ENCODE measurements at regions not wholly inside any gene's neighbourhood (a gene's known extent, or its start where the extent isn't known, plus 50 kb on each side); places are given as distances from the start of the nearest gene placed in this dataset.
"Not testable (repeated sequence)": the region's sequence is repeated elsewhere in the genome, so short reads cannot be mapped to it uniquely, and the experiment has no call there.

DNA sequence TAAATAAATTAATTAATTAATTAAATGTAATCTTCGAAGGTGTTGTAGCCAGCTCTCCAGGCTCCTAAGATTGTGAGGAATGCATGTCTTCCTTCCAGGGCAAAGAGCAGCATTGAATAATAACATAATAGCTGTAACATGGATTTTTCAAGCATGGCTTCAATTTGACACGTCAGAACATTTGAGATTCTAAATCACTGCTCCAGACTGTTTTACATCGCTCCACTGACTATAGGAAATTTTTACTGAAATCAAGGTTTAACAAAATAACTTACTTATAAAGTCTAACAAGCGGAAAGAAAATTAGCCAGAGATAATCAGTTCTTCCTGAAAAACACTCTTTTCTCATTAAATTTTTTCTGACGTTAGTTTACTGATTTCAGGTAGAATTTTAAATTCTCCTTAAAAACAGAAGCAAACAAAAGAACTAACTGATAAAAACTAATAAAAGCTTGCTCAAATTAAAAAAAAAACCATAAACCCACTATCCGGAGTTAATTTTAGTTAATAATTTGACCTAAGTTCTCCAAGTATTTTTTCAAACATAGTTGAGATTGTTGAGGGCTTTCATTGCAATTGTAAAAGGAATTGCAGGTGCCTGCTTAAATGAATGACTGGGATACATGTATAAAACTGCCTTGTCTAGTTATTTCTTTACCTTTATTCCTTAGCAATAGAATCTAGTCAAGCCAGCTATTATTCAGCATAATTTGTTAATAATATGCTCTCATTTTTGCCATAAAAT is 51.2 kb upstream of the SGCE start:
- no peak for DNase-seq

DNA sequence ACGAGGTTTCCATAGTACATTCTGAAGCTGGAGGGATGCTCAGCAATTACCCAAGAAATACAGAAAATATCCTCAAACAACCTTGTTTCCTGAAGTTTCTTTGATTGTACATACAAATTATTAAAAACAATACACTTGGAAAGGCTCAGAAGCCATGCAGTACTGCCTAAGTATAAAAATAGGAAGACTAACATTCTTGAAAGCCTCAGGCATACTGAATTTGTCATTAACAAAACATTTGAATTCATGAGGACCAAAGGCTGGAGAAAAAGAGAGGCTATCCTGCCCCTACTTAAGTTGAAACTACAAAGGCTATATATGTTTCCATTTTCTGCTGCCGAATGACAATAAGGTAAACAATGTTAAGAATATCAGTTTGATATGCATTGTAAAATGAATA is 54.3 kb upstream of the SGCE start:
- no peak for DNase-seq

DNA sequence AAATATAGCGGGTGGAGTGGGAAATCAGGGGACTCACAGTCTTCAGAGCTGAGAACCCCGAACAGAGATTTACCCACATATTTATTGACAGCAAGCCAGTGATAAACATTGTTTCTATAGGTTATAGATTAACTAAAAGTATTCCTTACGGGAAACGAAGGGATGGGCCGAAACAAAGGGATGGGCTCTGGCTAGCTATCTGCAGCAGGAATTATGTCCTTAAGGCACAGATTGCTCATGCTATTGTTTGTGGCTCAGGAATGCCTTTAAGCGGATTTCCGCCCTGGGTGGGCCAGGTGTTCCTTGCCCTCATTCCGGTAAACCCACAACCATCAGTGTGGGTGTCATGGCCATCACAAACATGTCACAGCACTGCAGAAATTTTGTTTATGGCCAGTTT is 66.4 kb upstream of the SGCE start:
- DNase-seq, result not testable (repeated sequence)

DNA sequence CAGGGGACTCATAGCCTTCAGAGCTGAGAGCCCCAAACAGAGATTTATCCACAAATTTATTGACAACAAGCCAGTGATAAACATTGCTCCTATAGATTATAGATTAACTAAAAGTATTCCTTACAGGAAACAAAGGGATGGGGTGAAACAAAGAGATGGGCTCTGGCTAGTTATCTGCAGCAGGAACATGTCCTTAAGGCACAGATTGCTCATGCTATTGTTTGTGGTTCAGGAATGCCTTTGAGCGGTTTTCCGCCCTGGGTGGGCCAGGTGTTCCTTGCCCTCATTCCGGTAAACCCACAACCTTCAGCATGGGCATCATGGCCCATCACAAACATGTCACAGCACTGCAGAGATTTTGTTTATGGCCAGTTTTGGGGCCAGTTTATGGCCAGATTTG is 73.0 kb upstream of the SGCE start:
- DNase-seq, result not testable (repeated sequence)

DNA sequence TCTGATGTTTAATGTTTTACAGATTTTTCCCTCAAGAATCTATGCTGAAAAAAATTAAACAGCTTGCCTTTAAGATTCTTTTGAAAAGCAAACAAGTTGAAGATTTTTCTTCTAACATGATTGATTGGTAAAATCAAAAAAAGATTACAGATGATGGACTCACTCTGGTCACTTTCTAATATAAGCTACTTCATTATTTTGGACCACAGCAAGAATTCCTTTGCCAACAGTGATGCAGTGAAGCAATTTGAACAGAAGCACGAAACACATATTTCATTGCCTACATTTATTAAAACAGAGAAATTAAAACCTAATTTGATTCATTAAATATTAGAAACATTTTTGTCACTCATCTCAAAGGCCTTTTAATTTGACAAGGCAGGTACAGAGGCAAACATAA is 82.1 kb upstream of the SGCE start:
- DNase-seq, result no peak

DNA sequence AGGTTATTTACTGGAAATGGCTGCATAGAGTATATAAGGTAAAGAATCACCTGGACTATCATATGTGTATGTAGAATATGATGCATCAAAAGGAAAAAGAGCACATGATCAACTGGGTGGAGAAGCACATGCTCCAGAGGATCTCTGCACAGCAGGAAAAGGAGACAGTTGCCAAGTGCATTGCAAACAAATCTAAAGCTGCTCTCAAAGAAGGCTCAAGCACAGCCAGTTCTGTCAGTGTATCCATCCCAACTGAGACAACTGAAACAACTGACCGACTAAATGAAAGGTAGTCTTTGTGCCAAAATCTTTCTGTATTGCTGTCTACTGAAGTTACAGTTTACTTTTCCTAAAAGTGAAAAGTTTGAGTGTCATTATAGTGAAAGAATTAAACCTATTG is 83.2 kb upstream of the SGCE start:
- peak in 1 of 2 experiments; percentile 7 for DNase-seq

DNA sequence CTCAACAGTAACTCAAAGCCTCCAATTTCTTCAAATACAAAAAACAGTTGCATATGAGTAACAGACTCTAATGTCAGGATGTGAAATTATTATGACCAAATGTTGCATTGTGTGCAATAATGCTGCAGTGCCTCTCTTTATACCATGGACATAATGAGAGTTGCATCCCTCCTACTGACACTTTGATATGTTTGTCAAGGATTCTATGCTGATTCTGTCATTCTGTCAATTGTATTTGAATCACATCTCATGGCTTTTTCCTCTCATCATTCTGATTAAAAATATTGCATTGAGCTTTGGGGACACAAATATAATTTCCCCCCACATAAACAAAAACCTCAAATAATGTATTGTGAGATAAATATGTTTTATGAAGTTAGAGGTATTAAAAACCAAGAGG is 84.6 kb upstream of the SGCE start:
- no peak for DNase-seq

DNA sequence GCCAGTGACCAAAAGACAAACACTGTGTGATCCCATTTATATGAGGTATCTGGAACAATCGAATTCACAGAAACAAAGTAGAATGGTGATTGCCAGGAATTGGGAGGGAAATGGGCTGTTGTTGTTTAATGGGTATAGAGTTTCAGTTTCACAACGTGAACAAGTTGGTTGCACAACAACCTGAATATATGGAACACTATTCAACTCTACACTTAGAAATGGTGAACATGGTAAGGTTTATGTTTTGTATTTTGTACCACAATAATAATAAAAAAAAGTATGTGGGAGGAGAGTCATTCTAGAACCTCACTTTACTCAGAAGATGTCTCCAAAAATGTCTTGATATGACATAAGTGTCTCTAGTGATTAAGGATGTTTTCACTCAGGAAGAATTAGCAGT is 85.2 kb upstream of the SGCE start:
- no peak for DNase-seq

DNA sequence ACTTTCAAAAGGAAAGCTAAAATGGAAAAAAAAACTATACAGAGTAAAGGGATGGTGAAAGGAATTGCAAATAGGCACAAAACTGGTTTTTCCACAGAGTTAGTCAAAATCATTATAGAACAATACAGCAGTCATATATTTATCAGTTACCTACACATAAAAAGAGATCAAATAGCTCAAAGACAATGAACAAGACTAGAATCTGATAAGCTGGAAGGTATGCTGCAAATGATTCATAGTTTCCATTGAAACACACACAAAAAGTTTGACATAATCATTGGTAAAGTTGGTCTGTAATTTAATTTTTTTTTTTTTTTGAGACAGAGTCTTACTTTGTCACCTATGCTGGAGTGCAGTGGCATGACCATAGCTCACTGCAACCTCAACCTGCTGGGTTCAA is 92.4 kb upstream of the SGCE start:
- DNase-seq, result no peak

DNA sequence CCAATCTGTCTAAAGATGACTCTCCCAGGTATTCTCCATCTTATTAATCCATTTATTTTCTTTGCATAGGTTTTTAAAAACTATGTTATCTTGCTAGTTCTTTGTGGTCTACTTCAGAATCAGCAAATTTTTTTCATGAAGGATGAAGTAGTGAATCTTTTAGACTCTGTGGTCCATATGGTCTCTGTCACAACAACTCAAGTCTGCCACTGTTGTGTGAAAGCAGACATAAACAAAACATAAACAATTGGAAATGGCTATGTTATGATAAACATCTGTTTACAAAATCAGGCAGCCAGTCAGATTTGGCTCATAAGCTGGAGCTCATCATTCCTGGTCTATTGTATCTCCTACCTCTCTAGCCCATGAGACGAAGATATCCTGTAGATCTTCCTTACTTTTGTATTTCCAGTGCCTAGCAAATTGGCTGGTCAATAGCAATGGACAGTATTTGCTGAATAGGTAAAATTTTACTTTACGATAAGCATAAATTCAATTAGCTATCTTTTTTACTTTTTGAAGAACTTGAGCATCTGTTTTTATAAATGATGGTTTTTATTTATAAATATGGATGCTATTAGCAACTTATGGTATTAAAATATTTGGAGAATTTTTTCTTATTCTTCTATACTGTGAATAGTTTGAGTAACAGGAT is 104.6 kb upstream of the SGCE start:
- no peak for DNase-seq

DNA sequence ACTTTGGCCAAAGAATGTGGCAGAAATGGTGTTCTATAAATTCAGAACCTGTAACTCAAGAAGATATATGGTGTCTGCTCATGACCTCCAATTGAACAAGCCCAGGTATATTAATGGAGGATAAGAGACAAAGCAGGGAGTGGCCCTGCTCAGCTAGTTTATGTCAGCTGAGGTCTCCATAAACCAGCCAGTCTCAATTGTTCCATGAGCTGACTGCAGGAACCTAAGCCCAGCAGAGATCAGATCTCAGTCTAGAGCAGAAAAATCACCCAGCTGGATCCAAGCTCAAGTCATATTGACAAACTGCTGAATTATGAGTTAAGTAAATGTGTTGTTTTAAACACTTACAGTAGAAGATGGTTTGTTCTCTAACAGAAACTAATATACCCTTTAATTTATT is 105.5 kb upstream of the SGCE start:
- DNase-seq, result no peak

DNA sequence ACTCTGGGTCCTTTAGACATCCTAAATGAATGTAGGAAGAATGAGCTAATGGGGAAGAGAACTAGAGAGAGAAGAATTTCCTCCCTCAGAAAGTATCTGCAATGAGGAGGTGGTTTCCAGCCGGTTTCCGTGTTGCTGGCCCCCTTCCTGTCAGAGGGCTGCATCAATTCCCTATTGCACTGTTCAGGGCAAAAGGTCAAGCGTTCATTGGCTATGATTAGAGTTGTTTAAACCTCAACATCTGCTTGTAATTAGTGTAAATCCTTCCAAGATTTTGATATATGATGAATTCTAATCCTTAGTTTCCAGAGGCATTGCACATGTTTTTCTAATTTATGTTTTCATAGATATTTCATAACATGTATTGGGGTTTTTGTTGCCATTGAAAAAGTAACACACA is 107.3 kb upstream of the SGCE start:
- DNase-seq, result no peak

DNA sequence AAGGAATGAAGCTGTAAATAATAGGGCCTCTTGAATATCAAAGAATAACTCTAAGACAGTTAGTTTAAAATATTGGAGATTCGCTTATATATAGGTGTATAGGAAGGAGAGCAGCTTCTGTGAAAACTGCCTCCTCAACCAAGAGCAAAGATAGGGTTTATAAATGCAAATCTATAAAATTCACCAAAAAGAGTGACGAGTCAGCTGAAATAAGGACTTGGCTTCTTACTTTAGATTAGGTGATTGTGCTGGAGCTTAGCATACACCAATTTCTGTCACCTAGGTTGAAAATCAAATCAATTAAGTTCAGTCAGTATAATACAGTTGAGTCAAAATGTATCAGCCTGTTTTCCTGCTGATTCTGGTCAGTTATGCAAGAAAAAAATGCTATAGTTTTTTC is 113.8 kb upstream of the SGCE start:
- no peak for DNase-seq

DNA sequence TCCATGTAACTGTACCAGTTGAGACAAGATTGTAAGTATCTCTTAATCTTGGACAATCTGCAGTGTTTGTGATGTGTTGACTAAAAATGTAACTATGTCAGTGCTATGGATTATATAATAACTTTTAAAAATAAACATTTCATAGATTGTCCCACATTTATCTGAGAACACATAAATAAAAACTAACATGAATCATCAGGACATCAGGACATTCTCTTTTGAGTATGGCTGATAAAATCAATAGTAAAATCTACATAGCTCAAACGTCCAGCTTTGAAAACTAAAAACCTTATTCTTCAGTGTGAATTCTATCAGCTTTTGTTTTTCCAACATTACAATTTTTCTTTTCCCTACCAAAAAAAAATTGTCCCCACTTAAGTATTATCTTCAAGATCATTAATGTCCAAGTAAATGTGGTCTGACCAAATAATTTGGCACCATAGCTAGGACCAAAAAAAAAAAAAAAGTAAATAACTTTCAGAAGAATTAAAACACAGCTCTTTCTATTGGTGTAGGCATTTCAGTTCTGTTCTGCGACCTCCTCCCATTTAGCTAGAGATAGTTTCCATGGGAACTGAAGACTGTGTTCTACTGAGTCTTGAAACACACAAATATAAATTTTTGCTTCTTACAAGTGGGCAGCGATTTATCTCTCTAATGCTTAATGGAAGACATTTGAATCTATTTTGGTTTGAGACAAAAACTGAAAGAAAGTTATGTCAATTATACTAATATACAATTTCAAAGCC is 123.0 kb upstream of the SGCE start:
- DNase-seq, result no peak

DNA sequence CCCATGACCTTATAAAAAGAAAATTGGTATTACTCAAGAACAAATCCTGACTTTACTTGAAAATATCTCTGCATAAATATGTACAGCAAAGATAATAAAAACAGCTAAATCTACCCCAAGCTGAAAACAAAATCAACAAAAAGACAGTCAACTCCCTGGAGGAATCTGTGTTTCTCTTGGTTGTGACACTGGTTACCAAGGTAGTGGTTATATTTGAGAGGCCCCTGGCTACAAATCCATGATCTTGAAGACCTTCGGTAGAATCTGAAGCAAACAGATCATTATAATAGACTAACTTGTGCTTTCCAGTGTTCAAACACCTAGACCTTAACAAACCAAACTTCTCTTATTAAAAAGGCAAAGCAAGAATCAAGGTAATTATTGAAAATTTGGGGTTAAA is 123.9 kb upstream of the SGCE start:
- DNase-seq, result no peak

DNA sequence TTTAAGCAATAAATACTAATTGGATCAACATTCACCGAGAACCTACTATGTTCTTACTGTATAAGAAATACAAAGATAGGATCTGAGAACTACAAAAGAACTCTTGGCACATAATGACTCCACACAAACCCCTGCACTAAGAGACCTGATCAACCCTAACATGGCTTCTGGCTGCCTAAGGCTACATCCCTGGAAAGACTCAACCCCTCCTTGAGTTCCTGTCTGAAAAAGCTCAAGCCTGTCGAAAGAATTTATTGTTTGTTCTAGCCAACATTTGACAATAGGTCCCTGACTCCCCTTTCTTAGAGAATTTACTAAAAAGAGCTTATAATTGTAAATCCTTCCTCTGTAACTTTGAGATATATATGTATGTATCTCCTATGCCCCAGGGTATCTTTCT is 125.3 kb upstream of the SGCE start:
- DNase-seq, result no peak

DNA sequence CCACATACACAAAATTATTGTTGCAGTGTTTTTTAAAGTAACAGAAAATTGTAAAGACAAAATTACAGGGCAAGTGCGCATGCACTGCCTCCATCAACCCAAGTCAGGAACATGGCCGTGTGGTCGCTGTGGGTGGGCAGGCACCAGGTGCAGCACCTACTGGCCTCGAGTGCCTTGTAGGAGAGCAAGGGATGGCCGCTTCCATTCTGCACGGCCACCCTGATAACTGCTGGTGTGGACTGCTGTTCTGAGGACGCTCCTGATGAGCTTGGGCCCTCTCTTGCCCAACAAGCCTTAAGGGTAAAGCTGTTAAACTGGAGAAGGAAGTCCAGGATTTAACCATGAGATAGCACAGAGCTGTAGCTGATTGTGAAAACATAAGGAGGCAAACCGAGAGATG is 124.6 kb upstream of the PPP1R9A start:
- DNase-seq, result no peak

DNA sequence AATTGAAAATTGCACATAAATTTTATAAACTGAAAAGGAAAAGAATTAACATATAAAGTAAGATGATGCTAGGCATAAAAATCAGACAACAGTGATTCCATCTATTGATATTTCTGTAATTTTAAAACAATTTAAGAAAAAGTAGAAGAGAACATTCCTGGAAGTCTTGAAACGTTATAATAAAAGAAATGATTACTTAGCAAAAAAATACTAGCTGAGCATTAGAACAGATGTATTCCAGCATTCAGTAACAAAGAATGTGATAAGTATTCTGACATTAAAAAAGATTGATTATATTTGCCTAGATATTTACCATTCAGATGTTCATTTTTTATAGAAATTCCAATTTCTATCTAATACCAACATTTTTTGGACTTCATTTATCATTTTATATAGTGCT is 120.1 kb upstream of the PPP1R9A start:
- no peak for DNase-seq

DNA sequence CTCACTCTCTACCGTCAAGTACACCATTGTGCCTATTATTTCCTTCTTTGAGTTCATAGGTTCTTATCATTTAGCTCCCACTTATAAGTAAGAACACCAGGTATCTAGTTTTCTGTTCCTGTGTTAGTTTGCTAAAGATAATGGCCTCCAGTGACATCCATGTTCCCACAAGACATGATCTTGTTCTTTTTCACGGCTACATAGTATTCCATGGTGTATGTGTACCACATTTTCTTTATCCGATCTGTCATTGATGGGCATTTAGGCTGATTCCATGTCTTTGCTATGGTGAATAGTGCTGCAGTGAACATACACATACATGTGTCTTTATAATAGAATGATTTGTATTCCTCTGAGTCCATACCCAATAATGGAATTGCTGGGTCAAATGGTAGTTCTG is 119.0 kb upstream of the PPP1R9A start:
- not testable (repeated sequence) for DNase-seq

DNA sequence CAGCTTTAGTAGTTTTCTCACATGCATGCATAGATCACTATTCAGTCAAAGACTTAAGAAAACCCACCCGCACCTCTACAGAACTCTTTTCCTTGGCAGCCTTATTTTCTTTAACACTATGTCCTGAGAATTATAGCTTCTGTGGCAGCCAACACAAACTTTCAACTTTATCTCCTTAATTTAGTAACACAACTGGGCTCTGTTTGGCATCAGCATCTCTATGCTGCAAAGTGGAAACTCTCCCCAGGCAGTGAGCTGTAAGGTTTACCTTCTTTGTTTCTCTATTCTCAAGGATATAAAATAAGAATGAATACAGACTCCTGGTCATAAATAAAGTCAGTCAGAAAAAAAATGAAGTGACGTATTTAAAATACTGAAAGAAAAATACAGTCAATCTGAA is 115.2 kb upstream of the PPP1R9A start:
- no peak for DNase-seq

DNA sequence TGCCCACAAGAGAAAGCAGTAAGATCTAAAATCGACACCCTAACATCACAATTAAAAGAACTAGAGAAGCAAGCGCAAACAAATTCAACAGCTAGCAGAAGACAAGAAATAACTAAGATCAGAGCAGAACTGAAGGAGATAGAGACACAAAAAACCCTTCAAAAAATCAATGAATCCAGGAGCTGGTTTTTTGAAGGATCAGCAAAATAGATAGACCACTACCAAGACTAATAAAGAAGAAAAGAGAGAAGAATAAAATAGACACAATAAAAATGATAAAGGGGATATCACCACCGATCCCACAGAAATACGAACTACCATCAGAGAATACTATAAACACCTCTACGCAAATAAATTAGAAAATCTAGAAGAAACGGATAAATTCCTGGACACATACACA is 110.0 kb upstream of the PPP1R9A start:
- DNase-seq, result not testable (repeated sequence)

DNA sequence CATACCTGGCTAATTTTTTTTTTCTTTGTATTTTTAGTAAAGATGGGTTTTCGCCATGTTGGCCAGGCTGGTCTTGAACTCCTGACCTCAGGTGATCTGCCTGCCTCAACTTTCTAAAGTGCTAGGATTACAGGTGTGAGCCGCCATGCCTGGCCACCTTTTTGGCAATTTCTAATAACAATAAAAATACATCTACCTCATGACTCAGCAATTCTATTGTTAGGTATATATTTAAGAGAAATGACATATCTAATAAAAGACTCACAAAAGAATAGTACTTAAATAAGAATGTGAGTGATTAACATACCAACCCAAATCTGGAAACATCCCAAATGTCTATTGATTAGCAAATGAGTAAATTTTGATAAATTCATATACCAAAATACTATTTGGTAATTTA is 103.6 kb upstream of the PPP1R9A start:
- DNase-seq, result no peak

DNA sequence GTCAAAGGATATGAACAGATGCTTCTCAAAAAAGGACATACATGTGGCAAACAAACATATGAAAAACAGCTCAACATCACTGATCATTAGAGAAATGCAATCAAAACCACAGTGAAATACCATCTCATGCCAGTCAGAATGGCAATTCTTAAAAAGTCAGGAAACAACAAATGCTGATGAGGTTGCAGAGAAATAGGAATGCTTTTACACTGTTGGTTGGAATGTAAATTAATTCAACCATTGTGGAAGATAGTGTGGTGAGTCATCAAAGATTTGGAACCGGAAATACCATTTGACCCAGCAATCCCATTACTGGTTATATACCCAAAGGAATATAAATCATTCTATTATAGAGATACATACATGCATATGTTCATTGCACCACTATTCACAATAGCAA is 98.7 kb upstream of the PPP1R9A start:
- not testable (repeated sequence) for DNase-seq

DNA sequence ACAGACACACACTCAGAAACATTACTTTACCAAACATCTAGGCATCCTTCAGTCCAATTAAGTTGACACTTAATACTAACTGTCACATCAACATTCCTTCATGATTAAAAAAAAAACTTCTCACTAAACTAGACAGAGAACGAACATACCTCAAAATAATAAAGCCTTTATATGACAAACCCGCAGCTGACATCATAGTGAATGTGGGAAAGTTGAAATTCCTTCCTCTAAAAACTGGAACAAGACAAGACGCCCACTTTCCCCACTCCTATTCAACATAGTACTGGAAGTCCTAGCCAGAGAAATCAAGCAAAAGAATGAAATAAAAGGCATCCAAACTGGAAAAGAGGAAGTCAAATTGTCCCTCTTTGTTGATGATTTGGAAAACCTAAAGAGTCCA is 96.9 kb upstream of the PPP1R9A start:
- DNase-seq, result no peak

Measured in NCI-H446 (cell line).